IMR-90 (cell line): ENCODE measurements at regions not wholly inside any gene's neighbourhood (a gene's known extent, or its start where the extent isn't known, plus 50 kb on each side); places are given as distances from the start of the nearest gene placed in this dataset.

ENCODE experiments used
- ATAC-seq: fragments of 200-7000 bp; cut with Tn5 transposase; 2 replicates; pipeline ENCODE4 v1.9.1; 2020; ENCODE audit warnings: low read depth, mild to moderate bottlenecking, moderate library complexity
- BruUV-seq: library from RNA; stranded (reverse); fragments of 400-500 nt; replicated peaks from 2 replicates; lab custom pipeline; 2021; lab: Mats Ljungman, UMichigan
- CTCF ChIA-PET: fragments of 300-600 bp; formaldehyde crosslinking; extraction: SDS; loops from one replicate; lab custom pipeline; 2021; ENCODE audit warnings: antibody characterized with exemption; lab: Yijun Ruan, JAX
- POLR2A ChIA-PET: fragments of 300-600 bp; sonication (Branson Sonifier 250); formaldehyde crosslinking; loops from one replicate; lab custom pipeline; 2022; ENCODE audit warnings: antibody characterized with exemption; ENCODE audit not compliant: unreplicated experiment; lab: Charles Lee
- DNase-seq: peaks from one replicate; pipeline ENCODE4 v3.0.0; 2013
- H2AFZ ChIP-seq: replicated peaks from 2 replicates; pipeline ENCODE3; 2013; ENCODE audit warnings: low read length, mild to moderate bottlenecking; ENCODE audit not compliant: poor library complexity
- H2AK5ac ChIP-seq: 2 replicates; pipeline ENCODE4 v1.6.1; 2013; ENCODE audit warnings: low read depth, low read length, inconsistent platforms
- H2AK9ac ChIP-seq: replicated peaks from 2 replicates; pipeline ENCODE3; 2013; ENCODE audit warnings: mild to moderate bottlenecking, low read depth, low read length, moderate library complexity; ENCODE audit not compliant: poor library complexity
- H2BK120ac ChIP-seq: 2 replicates; pipeline ENCODE4 v1.6.1; 2013; ENCODE audit warnings: low read depth, low read length, inconsistent platforms
- H2BK15ac ChIP-seq: 3 replicates; pipeline ENCODE4 v1.6.1; 2013; ENCODE audit warnings: low read depth, low read length, inconsistent platforms
- H2BK20ac ChIP-seq: 2 replicates; pipeline ENCODE4 v1.6.1; 2013; ENCODE audit warnings: low read depth, mild to moderate bottlenecking, inconsistent platforms, low read length, moderate library complexity
- H2BK5ac ChIP-seq: 2 replicates; pipeline ENCODE4 v1.6.1; 2013; ENCODE audit warnings: mild to moderate bottlenecking, low read depth, low read length, inconsistent platforms; ENCODE audit not compliant: poor library complexity, severe bottlenecking
- H3K14ac ChIP-seq: replicated peaks from 2 replicates; pipeline ENCODE4 v1.6.1; 2013; ENCODE audit warnings: low read depth, low read length, inconsistent platforms
- H3K18ac ChIP-seq: 2 replicates; pipeline ENCODE4 v1.6.1; 2013; ENCODE audit warnings: low read depth, low read length, control low read depth
- H3K23ac ChIP-seq: 2 replicates; pipeline ENCODE4 v1.6.1; 2013; ENCODE audit warnings: low read depth, low read length, inconsistent platforms
- H3K27ac ChIP-seq: 2 replicates; pipeline ENCODE4 v1.5.1; 2013; ENCODE audit warnings: mild to moderate bottlenecking, control low read depth, low read length; ENCODE audit not compliant: insufficient read depth
- H3K27me3 ChIP-seq: 2 replicates; pipeline ENCODE4 v1.6.1; 2013; ENCODE audit warnings: low read length; ENCODE audit not compliant: control insufficient read depth, insufficient read depth
- H3K36me3 ChIP-seq: 2 replicates; pipeline ENCODE4 v1.6.1; 2013; ENCODE audit warnings: low read length, mixed read lengths; ENCODE audit not compliant: control insufficient read depth, insufficient read depth
- H3K4ac ChIP-seq: 2 replicates; pipeline ENCODE4 v1.6.1; 2013; ENCODE audit warnings: low read depth, low read length, inconsistent platforms
- H3K4me1 ChIP-seq: 2 replicates; pipeline ENCODE4 v1.6.1; 2013; ENCODE audit warnings: low read length, mixed read lengths; ENCODE audit not compliant: control insufficient read depth, insufficient read depth
- H3K4me2 ChIP-seq: 2 replicates; pipeline ENCODE4 v1.6.1; 2013; ENCODE audit warnings: low read depth, mild to moderate bottlenecking, control low read depth, low read length, moderate library complexity
- H3K4me3 ChIP-seq: 2 replicates; pipeline ENCODE4 v1.5.1; 2013; ENCODE audit warnings: low read depth, mild to moderate bottlenecking, control low read depth, low read length, moderate library complexity; ENCODE audit not compliant: insufficient read depth
- H3K56ac ChIP-seq: 2 replicates; pipeline ENCODE4 v1.6.1; 2013; ENCODE audit warnings: low read length, inconsistent platforms; ENCODE audit not compliant: insufficient read depth; ENCODE audit errors: extremely low read depth
- H3K79me1 ChIP-seq, 2 experiments: 2 replicates each; pipeline ENCODE4 v1.6.1; 2013; ENCODE audit warnings: low read length in 2 of 2, inconsistent platforms in 1 of 2, low read depth in 1 of 2
- H3K9ac ChIP-seq: 2 replicates; pipeline ENCODE4 v1.6.1; 2013; ENCODE audit warnings: low read depth, low read length, control low read depth
- H3K9me1 ChIP-seq: 2 replicates; pipeline ENCODE4 v1.6.1; 2013; ENCODE audit warnings: low read length, inconsistent platforms; ENCODE audit not compliant: insufficient read depth
- H3K9me3 ChIP-seq: 2 replicates; pipeline ENCODE4 v1.6.1; 2013; ENCODE audit warnings: low read length; ENCODE audit not compliant: control insufficient read depth, insufficient read depth
- H4K20me1 ChIP-seq: 2 replicates; pipeline ENCODE4 v1.6.1; 2013; ENCODE audit warnings: low read length, inconsistent platforms; ENCODE audit not compliant: insufficient read depth
- H4K5ac ChIP-seq: 2 replicates; pipeline ENCODE4 v1.6.1; 2013; ENCODE audit warnings: mild to moderate bottlenecking, low read depth, low read length, control low read depth
- H4K8ac ChIP-seq, 2 experiments: 2 replicates each; pipeline ENCODE4 v1.6.1; 2013; ENCODE audit warnings: low read depth in 2 of 2, low read length in 2 of 2, control low read depth in 1 of 2, inconsistent platforms in 1 of 2
- H4K91ac ChIP-seq: 2 replicates; pipeline ENCODE4 v1.6.1; 2013; ENCODE audit warnings: low read depth, low read length, inconsistent platforms; ENCODE audit not compliant: insufficient read depth
- BHLHE40 ChIP-seq: fragments of 150-350 bp; IDR thresholded peaks from 2 replicates; pipeline ENCODE4 v1.6.1; 2016; ENCODE audit warnings: mild to moderate bottlenecking, low read depth, low read length
- CEBPB ChIP-seq: IDR thresholded peaks from 2 replicates; pipeline ENCODE4 v1.6.1; 2012; ENCODE audit warnings: low read depth, low read length, improper control_type of control experiment
- CHD1 ChIP-seq: IDR thresholded peaks from 2 replicates; pipeline ENCODE4 v1.6.1; 2012; ENCODE audit warnings: low read depth, low read length, improper control_type of control experiment
- FOS ChIP-seq: fragments of 150-350 bp; IDR thresholded peaks from 2 replicates; pipeline ENCODE4 v1.6.1; 2016; ENCODE audit warnings: low read depth, low read length
- MAFK ChIP-seq: IDR thresholded peaks from 2 replicates; pipeline ENCODE4 v1.6.1; 2012; ENCODE audit warnings: low read depth, low read length, improper control_type of control experiment
- MAZ ChIP-seq: IDR thresholded peaks from 2 replicates; pipeline ENCODE4 v1.6.1; 2012; ENCODE audit warnings: low read depth, mild to moderate bottlenecking, low read length, improper control_type of control experiment, moderate library complexity, borderline replicate concordance
- MXI1 ChIP-seq: IDR thresholded peaks from 2 replicates; pipeline ENCODE4 v1.6.1; 2012; ENCODE audit warnings: low read depth, mild to moderate bottlenecking, low read length, moderate library complexity, borderline replicate concordance
- NFE2L2 ChIP-seq: fragments of 150-350 bp; IDR thresholded peaks from 2 replicates; pipeline ENCODE4 v1.6.1; 2016; ENCODE audit warnings: low read depth, mild to moderate bottlenecking, low read length
- POLR2A ChIP-seq: IDR thresholded peaks from 2 replicates; pipeline ENCODE4 v1.6.1; 2012; ENCODE audit warnings: mild to moderate bottlenecking, low read depth, low read length
- RAD21 ChIP-seq: IDR thresholded peaks from 2 replicates; pipeline ENCODE4 v1.6.1; 2012; ENCODE audit warnings: low read length, improper control_type of control experiment
- RCOR1 ChIP-seq: IDR thresholded peaks from 2 replicates; pipeline ENCODE4 v1.6.1; 2012; ENCODE audit warnings: mild to moderate bottlenecking, low read length, improper control_type of control experiment; ENCODE audit not compliant: insufficient replicate concordance
- RFX5 ChIP-seq: IDR thresholded peaks from 2 replicates; pipeline ENCODE4 v1.8.0; 2012; ENCODE audit warnings: low read depth, mild to moderate bottlenecking, low read length, moderate library complexity
- SMC3 ChIP-seq: fragments of 150-350 bp; IDR thresholded peaks from 2 replicates; pipeline ENCODE4 v1.6.1; 2016; ENCODE audit warnings: low read depth, mild to moderate bottlenecking, antibody characterized with exemption, low read length, moderate library complexity
- USF2 ChIP-seq: fragments of 150-350 bp; IDR thresholded peaks from 2 replicates; pipeline ENCODE4 v1.6.1; 2017; ENCODE audit warnings: mild to moderate bottlenecking, antibody characterized with exemption, low read length, low read depth
- WGBS, 2 experiments: methylation state at CpG; one replicate each; pipeline versions ENCODE4 v1.1.5 to v1.1.7; 2013; ENCODE audit warnings: missing lambda C conversion rate in 2 of 2; ENCODE audit not compliant: insufficient read length in 1 of 2; ENCODE audit errors: extremely low coverage in 2 of 2; 5-methylcytosine and 5-hydroxymethylcytosine counted together
- dilution Hi-C: fragments of 300-500 bp; cut with HindIII; formaldehyde crosslinking; loops from one replicate; pipeline ENCODE4 v1.14.3; 2018; ENCODE audit warnings: low sequenced_read_pairs; ENCODE audit not compliant: unreplicated experiment
- in situ Hi-C: fragments of 300-500 bp; cut with MboI; formaldehyde crosslinking; loops from 3 replicates; pipeline ENCODE4 v1.14.3; 2019; ENCODE audit warnings: low sequenced_read_pairs, inconsistent platforms, mixed read lengths
- intact Hi-C: fragments of 100-400 bp; cut with micrococcal nuclease; formaldehyde crosslinking; loops from 2 replicates; pipeline ENCODE4 v1.10.0; 2022
- TF ChIP-seq, protein P1 (sequence below): conservative IDR thresholded peaks from 2 replicates; pipeline ENCODE4 v1.5.1; 2012; ENCODE audit warnings: mild to moderate bottlenecking, low read depth, low read length, improper control_type of control experiment

- WGBS, 2 experiments, result 90% methylated on average over 7 of the region's 13 CpGs; no CpG with 5 or more reads in 1 of the 2 experiments
- Histone ChIP-seq H3K56ac (no peak overlapping the region), H3K79me1 (no peaks in the 10 kb centered on the region), H3K4me3 (no peak overlapping the region), H2AK5ac (no peak overlapping the region; the same call in 1 of the 2 replicates), H3K4ac (no peak overlapping the region), H3K14ac (no peak overlapping the region), H3K9me3 (no peaks in the 10 kb centered on the region), H2BK15ac (no peak overlapping the region), H4K8ac (no peak overlapping the region), H2BK120ac (no peak overlapping the region), H3K36me3 (no peaks in the 10 kb centered on the region), H3K4me2 (no peak overlapping the region), H4K91ac (no peak overlapping the region), H2AK9ac (peak overlapping the region; percentile 47), H3K18ac (no peak overlapping the region), H3K9ac (no peak overlapping the region), H3K27ac (no peak overlapping the region), H3K4me1 (no peaks in the 10 kb centered on the region), H3K23ac (no peak overlapping the region), H2AFZ (no peak overlapping the region), H3K9me1 (no peaks in the 10 kb centered on the region), H2BK20ac (no peak overlapping the region), H3K27me3 (peaks cover 7% of the 10 kb centered on the region; the same call in 1 of the 2 replicates), H2BK5ac (no peak overlapping the region), H4K20me1 (no peaks in the 10 kb centered on the region), H4K5ac (no peak overlapping the region)
- dilution Hi-C loops, result no loop called here
- intact Hi-C loops, result no loop called here
- ChIA-PET CTCF (no interaction called here), POLR2A (no interaction called here)
- BruUV-seq, result no TSS peak
- DNase-seq (no peak), ATAC-seq (no peak)
- in situ Hi-C loops, result no loop called here
- TF ChIP-seq CEBPB (no peak), MAFK (no peak), BHLHE40 (no peak), MAZ (no peak), NFE2L2 (no peak), RAD21 (no peak), SMC3 (no peak), RFX5 (no peak), FOS (no peak), CHD1 (no peak), POLR2A (no peak), RCOR1 (no peak), USF2 (no peak), MXI1 (no peak)
- TF ChIP-seq, protein P1, sequence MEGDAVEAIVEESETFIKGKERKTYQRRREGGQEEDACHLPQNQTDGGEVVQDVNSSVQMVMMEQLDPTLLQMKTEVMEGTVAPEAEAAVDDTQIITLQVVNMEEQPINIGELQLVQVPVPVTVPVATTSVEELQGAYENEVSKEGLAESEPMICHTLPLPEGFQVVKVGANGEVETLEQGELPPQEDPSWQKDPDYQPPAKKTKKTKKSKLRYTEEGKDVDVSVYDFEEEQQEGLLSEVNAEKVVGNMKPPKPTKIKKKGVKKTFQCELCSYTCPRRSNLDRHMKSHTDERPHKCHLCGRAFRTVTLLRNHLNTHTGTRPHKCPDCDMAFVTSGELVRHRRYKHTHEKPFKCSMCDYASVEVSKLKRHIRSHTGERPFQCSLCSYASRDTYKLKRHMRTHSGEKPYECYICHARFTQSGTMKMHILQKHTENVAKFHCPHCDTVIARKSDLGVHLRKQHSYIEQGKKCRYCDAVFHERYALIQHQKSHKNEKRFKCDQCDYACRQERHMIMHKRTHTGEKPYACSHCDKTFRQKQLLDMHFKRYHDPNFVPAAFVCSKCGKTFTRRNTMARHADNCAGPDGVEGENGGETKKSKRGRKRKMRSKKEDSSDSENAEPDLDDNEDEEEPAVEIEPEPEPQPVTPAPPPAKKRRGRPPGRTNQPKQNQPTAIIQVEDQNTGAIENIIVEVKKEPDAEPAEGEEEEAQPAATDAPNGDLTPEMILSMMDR, result no peak
Observed at GRCh38 chr2:128448331-128449225, 129.9 kb upstream of the HS6ST1 start.
